GM12892 (cell line): ENCODE measurements at regions not wholly inside any gene's neighbourhood (a gene's known extent, or its start where the extent isn't known, plus 50 kb on each side); places are given as distances from the start of the nearest gene placed in this dataset.

ENCODE experiments used
- POLR2A ChIP-seq: IDR thresholded peaks from 2 replicates; pipeline ENCODE4 v1.6.1; 2011; ENCODE audit warnings: low read depth, low read length, control low read depth
- POLR2AphosphoS5 ChIP-seq: IDR thresholded peaks from 2 replicates; pipeline ENCODE4 v1.6.1; 2011; ENCODE audit warnings: low read depth, low read length, control low read depth
- TAF1 ChIP-seq: IDR thresholded peaks from 2 replicates; pipeline ENCODE4 v1.6.1; 2011; ENCODE audit warnings: low read depth, mild to moderate bottlenecking, control low read depth, low read length, borderline replicate concordance

GRCh38 chr6:155782320-155782731 is 326.7 kb upstream of the NOX3 start:
- TF ChIP-seq POLR2AphosphoS5 (no peak), POLR2A (no peak), TAF1 (no peak)
